Mammary epithelial cell (primary cell): ENCODE measurements at regions not wholly inside any gene's neighbourhood (a gene's known extent, or its start where the extent isn't known, plus 50 kb on each side); places are given as distances from the start of the nearest gene placed in this dataset.

Experiments
- EZH2 ChIP-seq: IDR thresholded peaks from 2 replicates; pipeline ENCODE4 v1.6.1; 2012; ENCODE audit warnings: low read length, inconsistent platforms, borderline replicate concordance
- TF ChIP-seq, protein P1 (sequence below), 2 donors: IDR thresholded peaks in 1 of 2; conservative IDR thresholded peaks in 1 of 2; 2 replicates each; pipeline ENCODE4 v1.5.1; 2011 to 2012; ENCODE audit warnings: inconsistent platforms in 2 of 2, low read length in 2 of 2, mild to moderate bottlenecking in 2 of 2, control low read depth in 1 of 2, low read depth in 1 of 2; ENCODE audit not compliant: insufficient read depth in 1 of 2; ENCODE audit errors: extremely low read depth in 1 of 2

- TF ChIP-seq EZH2 = no peak
- TF ChIP-seq, protein P1, sequence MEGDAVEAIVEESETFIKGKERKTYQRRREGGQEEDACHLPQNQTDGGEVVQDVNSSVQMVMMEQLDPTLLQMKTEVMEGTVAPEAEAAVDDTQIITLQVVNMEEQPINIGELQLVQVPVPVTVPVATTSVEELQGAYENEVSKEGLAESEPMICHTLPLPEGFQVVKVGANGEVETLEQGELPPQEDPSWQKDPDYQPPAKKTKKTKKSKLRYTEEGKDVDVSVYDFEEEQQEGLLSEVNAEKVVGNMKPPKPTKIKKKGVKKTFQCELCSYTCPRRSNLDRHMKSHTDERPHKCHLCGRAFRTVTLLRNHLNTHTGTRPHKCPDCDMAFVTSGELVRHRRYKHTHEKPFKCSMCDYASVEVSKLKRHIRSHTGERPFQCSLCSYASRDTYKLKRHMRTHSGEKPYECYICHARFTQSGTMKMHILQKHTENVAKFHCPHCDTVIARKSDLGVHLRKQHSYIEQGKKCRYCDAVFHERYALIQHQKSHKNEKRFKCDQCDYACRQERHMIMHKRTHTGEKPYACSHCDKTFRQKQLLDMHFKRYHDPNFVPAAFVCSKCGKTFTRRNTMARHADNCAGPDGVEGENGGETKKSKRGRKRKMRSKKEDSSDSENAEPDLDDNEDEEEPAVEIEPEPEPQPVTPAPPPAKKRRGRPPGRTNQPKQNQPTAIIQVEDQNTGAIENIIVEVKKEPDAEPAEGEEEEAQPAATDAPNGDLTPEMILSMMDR (conservative IDR thresholded peaks at IDR 0.05 in 1 of 2, IDR thresholded peaks at IDR 0.05 in 1 of 2; ENCODE audit: extremely low read depth in 1 of 2, insufficient read depth in 1 of 2, low read depth in 1 of 2, low read length in 2 of 2) = no peak
Observed at GRCh38 chr3:152586974-152587373, 248.0 kb upstream of the P2RY1 start.
